HepG2 (cell line): ENCODE measurements at regions not wholly inside any gene's neighbourhood (a gene's known extent, or its start where the extent isn't known, plus 50 kb on each side); places are given as distances from the start of the nearest gene placed in this dataset.

Experiments
- CTCF ChIP-seq: sonication (generic); formaldehyde crosslinking; IDR thresholded peaks from 2 replicates; pipeline ENCODE4 v1.5.0; 2020; ENCODE audit warnings: mild to moderate bottlenecking, missing genetic modification reagents, moderate library complexity
- EZH2 ChIP-seq: conservative IDR thresholded peaks from 2 replicates; pipeline ENCODE4 v1.6.1; 2012; ENCODE audit warnings: mild to moderate bottlenecking, low read depth, low read length, moderate library complexity
- NR2F6 ChIP-seq, 2 experiments: IDR thresholded peaks; 2 replicates each; pipeline ENCODE4 v1.6.1; 2016; ENCODE audit warnings: antibody characterized with exemption in 1 of 2, mild to moderate bottlenecking in 1 of 2
- TCF12 ChIP-seq, 2 experiments: fragments of 450-650 bp in 1 of 2; sonication (generic) in 1 of 2; formaldehyde crosslinking in 1 of 2; IDR thresholded peaks; 2 replicates each; pipeline versions ENCODE4 v1.6.1 to v1.8.0; 2017 to 2022; ENCODE audit warnings: antibody characterized with exemption in 1 of 2, mild to moderate bottlenecking in 1 of 2, missing genetic modification reagents in 1 of 2, moderate library complexity in 1 of 2
- ZBTB3 ChIP-seq: sonication (generic); formaldehyde crosslinking; IDR thresholded peaks from 2 replicates; pipeline ENCODE4 v1.4.0; 2020; ENCODE audit warnings: low read depth, mild to moderate bottlenecking, moderate library complexity, missing genetic modification reagents, borderline replicate concordance
- ZNF207 ChIP-seq: fragments of 450-650 bp; IDR thresholded peaks from 2 replicates; pipeline ENCODE4 v1.6.1; 2016; ENCODE audit warnings: antibody characterized with exemption, borderline replicate concordance
- ZNF335 ChIP-seq: sonication (generic); formaldehyde crosslinking; IDR thresholded peaks from 2 replicates; pipeline ENCODE4 v1.4.0; 2020; ENCODE audit warnings: missing genetic modification reagents
- TF ChIP-seq, protein P1 (sequence below): sonication (generic); formaldehyde crosslinking; IDR thresholded peaks from 2 replicates; pipeline ENCODE4 v1.5.0; 2020; ENCODE audit warnings: missing genetic modification reagents

DNA sequence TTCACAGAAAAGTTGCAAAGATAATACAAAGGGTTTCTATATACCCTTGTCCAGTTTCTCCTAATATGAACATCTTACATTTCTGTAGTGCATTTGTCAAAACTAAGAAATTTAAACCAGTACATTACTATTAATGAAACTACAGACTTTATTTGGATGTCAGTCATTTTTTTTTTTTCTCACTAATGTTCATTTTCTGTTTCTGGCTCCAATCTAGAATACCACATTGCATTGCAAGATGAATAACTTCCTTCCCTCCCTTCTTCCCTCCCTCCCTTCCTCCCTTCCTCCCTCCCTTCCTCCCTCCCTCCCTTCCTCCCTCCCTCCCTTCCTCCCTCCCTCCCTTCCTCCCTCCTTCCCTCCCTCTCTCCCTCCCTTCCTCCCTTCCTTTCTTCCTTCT is 509.2 kb upstream of the MCTP2 start:
- TF ChIP-seq CTCF (CRISPR knock-in tag) (no peak), EZH2 (no peak), NR2F6 (IDR thresholded peaks at IDR 0.05) (no peak), NR2F6 (CRISPR knock-in tag; IDR thresholded peaks at IDR 0.05) (no peak), ZBTB3 (no peak), ZNF335 (CRISPR knock-in tag) (no peak), ZNF207 (no peak), TCF12 (IDR thresholded peaks at IDR 0.05) (no peak), TCF12 (CRISPR knock-in tag; IDR thresholded peaks at IDR 0.05) (no peak)
- TF ChIP-seq, protein P1, sequence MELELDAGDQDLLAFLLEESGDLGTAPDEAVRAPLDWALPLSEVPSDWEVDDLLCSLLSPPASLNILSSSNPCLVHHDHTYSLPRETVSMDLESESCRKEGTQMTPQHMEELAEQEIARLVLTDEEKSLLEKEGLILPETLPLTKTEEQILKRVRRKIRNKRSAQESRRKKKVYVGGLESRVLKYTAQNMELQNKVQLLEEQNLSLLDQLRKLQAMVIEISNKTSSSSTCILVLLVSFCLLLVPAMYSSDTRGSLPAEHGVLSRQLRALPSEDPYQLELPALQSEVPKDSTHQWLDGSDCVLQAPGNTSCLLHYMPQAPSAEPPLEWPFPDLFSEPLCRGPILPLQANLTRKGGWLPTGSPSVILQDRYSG = no peak
